AG09309 (cell line): ENCODE measurements at regions not wholly inside any gene's neighbourhood (a gene's known extent, or its start where the extent isn't known, plus 50 kb on each side); places are given as distances from the start of the nearest gene placed in this dataset.

Source experiments
- DNase-seq: peaks from one replicate; pipeline ENCODE4 v3.0.0-alpha.2; 2010; ENCODE audit warnings: low read depth
- H3K4me3 ChIP-seq: 2 replicates; pipeline ENCODE4 v1.5.1; 2011; ENCODE audit warnings: mild to moderate bottlenecking, low read depth, low read length, moderate library complexity; ENCODE audit not compliant: control insufficient read depth
- CTCF ChIP-seq: IDR thresholded peaks from 2 replicates; pipeline ENCODE4 v1.5.1; 2011; ENCODE audit warnings: mild to moderate bottlenecking, low read depth, low read length, inconsistent platforms; ENCODE audit not compliant: insufficient read depth, control insufficient read depth; ENCODE audit errors: missing control alignments

GRCh38 chr18:51383711-51384110 lies 186.2 kb upstream of the MEX3C start:
- TF ChIP-seq CTCF = no peak
- no peak overlapping the region for H3K4me3 ChIP-seq
- no peak for DNase-seq

GRCh38 chr18:51385270-51385669 lies 187.8 kb upstream of the MEX3C start:
- H3K4me3 ChIP-seq = no peak overlapping the region
- no peak for TF ChIP-seq CTCF
- DNase-seq = no peak

GRCh38 chr18:51390702-51391101 lies 193.2 kb upstream of the MEX3C start:
- H3K4me3 ChIP-seq = no peak overlapping the region
- TF ChIP-seq CTCF = no peak
- no peak for DNase-seq

- TF ChIP-seq CTCF = no peak
- DNase-seq = no peak
- H3K4me3 ChIP-seq = no peak overlapping the region
Measured at GRCh38 chr18:51391215-51391614, 193.7 kb upstream of the MEX3C start.

- no peak for TF ChIP-seq CTCF
Measured at GRCh38 chr18:51391731-51392130, 194.2 kb upstream of the MEX3C start.

GRCh38 chr18:51397347-51397962 lies 200.0 kb upstream of the MEX3C start:
- no peak overlapping the region for H3K4me3 ChIP-seq
- no peak for DNase-seq
- TF ChIP-seq CTCF = no peak

More at GRCh38 chr18:51391731-51392130, 194.2 kb upstream of the MEX3C start:
- H3K4me3 ChIP-seq = no peak overlapping the region
- DNase-seq = no peak

GRCh38 chr18:51398104-51398503 lies 200.6 kb upstream of the MEX3C start:
- no peak for DNase-seq

More at GRCh38 chr18:51398104-51398503, 200.6 kb upstream of the MEX3C start:
- no peak overlapping the region for H3K4me3 ChIP-seq
- no peak for TF ChIP-seq CTCF
